Suppressor macrophage (primary cell): ENCODE measurements at regions not wholly inside any gene's neighbourhood (a gene's known extent, or its start where the extent isn't known, plus 50 kb on each side); places are given as distances from the start of the nearest gene placed in this dataset.

Experiments
- DNase-seq, 4 experiments: peaks; one replicate each; pipeline ENCODE4 v3.0.0-alpha.2; 2020 to 2022

DNA sequence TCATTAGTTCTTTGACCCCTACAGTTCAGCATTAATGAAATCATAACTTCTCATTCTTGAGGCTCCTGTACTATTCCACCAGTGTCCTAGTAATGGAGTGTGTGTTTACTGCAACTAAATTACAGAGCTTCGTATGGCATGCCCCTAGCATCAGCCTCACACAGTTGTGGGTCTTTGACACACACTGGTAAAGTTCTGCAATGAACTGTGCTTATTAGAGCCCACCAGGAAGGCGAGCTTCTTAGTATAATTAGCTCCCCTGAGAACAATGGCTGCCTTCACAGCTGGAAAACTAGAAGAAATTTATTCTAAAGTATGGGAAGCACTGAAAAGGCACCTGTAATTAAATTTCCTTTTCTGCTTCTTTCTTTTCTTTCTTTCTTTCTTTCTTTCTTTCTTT, 251.1 kb upstream of the RGS18 start:
- DNase-seq, result no peak

DNA sequence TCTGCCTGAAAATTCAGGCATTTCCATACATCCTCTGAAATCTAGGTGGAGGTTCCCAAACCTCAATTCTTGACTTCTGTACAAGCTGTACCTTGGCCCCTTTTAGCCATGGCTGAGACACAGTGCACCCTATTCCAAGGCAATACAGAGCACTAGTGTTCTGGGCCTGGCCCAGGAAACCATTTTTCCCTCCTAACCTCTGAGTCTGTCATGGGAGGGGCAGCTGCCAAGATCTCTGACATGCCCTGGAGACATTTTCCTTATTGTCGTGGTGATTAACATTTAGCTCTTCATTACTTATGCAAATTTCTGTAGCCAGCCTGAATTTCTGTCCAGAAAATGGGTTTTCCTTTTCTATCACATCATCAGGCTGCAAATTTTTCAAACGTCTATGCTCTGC, 248.0 kb upstream of the RGS18 start:
- no peak for DNase-seq

DNA sequence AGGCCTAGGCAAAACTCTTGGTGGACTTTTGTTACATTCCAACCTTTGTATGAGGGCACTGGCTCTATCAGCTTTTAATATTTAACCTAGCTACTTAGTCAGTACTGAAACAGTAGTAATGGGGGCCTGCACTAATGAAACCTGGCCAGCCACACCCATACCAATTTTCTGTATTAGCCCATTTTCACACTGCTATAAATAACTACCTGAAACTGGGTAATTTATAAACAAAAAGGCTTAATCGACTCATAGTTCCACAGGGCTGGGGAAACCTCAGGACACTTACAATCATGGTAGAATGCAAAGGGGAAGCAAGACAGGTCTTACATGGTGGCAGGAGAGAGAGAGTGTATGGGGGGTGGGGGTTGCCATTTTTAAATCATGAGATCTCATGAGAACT, 245.7 kb upstream of the RGS18 start:
- DNase-seq, result no peak

DNA sequence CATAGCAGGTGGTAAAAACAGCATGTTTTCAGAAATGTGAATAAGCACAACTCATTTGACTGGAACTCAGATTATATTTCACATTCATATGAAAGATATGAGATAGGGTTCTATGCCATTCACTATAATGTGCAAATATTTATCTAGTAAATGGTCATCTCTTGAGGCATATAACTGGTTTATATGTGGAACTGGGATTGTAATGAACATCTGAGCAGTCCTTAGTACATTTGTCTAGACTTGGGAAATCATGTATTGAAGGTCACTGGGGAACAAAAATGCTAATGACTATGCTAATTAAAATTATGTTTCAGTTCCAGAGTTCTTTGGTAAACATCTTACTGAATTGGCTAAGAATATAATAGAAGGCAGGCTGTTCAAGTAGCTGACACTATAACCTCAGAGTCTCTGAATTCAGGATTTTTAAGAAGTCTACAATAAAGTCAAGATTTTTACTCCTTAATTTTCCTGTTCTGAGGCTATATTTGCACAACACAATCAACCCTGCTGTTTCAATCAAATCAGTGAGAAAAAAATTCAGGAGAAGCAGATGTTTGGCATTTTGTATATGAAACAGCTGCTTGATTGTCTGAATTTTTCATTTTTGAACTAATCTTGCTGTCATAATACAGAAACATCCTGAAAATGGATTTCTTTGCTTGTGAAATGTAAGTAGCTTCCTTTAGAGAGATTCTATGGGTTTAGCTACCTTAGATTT, 244.8 kb upstream of the RGS18 start:
- DNase-seq, result no peak

- no peak for DNase-seq
These were observed 228.9 kb upstream of the RGS18 start for GRCh38 chr1:191929383-191929782.

DNA sequence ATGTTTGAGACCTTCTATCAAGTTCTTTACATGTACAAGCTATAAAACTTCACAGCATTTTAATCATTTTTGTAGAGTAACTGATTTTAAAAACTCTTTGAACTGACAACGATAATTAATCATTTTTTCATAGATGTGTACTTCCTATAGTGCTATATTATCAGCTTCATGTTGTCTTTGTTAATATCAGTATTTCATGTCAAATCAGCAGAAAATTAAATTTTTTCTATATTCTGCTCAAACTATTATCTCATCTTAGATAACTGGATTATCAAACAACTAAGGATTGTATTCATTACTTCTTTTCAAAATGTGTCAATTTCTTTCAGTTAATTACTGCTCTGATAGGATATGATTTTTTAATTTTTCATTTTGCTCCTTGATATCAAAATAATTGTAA, 214.6 kb upstream of the RGS18 start:
- no peak for DNase-seq

DNA sequence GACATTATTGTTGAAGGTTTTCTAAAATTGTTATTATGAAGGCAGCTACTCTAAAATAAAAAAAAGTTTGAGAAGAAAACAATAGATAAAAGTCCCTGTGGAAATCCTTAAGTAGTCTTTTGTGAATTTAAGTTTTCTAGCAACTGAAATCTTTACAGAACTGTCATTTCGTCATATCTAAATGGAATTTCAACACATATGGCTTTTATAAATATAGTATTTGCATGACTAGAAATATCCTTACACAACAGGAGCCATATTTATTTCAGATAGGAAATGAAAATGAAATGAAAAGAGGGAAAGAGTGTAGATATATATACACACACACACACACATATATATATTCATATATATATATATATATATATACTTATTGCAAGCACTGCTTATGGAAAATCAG, 204.7 kb upstream of the RGS18 start:
- DNase-seq, result peak in 2 of 4 experiments; percentile 54 to 64

DNA sequence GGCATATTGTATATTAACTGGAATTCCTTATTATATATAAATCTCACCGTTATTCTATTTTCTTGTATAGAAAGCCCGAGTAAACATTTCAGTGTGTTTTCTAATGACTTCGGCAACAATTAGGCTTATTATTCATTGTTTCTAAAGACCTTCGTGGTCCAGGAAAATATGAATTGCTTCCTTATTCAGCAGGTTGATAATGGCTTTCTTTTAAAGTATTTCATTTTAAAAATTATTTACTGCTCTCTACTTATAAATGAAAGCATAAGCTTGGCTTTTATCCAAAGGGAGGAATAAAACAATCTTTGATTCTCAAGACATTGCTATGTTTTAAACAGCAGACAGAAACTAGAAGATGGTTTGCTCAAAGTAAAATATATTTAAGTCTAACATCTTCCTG, 198.4 kb upstream of the RGS18 start:
- DNase-seq, result no peak

GRCh38 chr1:191963286-191963685, 195.0 kb upstream of the RGS18 start:
- peak; percentile 13 to 57 (median 36) for DNase-seq

GRCh38 chr1:191963781-191964455, 194.3 kb upstream of the RGS18 start:
- no peak for DNase-seq

DNA sequence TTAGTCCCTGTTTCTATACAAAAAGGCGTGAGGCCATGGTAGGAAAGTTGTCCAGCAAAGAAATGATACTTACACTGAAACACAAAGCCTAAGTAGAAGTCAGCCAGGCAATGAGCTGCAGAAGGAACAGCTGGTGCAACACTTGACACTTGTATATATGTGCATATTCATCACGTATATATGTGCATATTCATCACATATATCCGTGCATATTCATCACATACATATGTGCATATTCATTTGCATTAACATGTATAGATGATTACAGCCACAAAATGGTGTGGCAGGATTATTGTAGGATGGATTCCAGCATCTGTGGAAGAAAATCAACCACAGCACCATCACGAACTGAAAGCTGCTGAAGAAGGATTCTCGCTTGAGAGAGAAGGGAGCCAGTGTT, 189.0 kb upstream of the RGS18 start:
- no peak for DNase-seq

DNA sequence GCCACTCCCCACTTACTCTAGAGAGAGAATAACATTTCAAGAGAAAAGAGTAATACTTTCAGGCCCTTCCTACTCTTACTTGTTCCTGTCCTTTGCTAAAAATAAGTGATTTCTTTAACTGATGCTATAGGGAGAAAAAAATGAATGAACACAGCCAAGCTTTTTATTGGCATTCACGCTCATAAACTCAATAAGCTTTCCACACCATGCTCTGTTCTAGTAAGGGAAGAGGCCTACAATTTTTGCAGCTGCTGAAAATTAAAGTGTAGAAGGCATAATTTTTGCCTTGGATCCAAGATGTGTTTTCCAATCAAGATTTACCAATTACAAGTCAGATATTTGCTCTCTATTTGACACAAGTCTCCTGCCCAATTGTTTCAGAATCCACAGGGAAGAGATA, 188.1 kb upstream of the RGS18 start:
- no peak for DNase-seq

DNA sequence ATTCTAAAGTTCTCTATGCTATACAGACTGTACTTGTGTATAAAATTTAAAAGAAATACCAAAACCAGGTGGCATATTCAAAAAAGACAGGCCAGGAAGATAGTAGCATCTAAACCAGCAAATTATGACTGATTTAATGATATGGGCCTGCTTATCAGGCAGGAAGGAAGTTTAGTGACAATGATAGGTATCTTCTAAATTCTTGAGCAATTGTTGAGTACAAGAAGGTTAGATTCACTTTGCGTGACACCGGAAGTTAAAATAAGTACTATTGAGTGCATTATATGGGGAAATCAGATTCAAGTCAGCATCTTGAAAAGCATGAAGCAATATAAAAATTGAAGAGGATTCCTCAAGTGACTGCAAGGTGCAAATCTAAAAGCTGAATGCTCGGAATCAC, 186.8 kb upstream of the RGS18 start:
- DNase-seq, result no peak

- no peak for DNase-seq
These were observed 184.3 kb upstream of the RGS18 start for GRCh38 chr1:191974004-191974403.

DNA sequence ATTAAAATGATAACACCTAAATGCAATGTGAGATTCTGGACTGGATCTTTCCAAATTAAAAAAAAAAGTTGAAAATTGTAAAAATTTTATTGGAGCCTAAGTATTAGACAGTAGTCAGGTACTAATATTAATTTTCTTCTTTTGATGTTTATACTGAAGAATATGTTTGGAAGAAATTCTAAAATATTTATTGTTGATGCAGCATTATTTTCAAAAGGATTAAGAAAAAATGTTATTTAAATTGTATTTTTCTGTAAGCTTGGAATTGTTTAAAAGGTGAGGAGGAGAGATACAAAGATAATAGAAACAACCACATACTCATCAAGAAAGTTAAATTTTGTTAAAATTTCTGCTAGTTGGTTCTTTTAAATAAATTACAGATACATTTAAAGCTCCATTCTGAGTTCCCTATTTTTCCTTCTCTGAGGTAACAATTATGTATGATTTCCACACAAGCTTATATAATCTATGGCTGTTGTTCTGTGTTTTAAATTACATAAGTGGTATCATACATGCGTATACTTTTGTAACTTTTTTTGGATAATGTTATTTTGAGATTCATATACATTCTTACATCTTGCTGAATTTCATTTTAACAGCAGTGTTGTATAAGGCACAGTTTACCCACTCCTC, 180.3 kb upstream of the RGS18 start:
- DNase-seq, result peak in 2 of 4 experiments; percentile 38 to 40

GRCh38 chr1:191984856-191985255, 173.4 kb upstream of the RGS18 start:
- no peak for DNase-seq

- DNase-seq, result no peak
These were observed 166.1 kb upstream of the RGS18 start for GRCh38 chr1:191992118-191992517.

DNA sequence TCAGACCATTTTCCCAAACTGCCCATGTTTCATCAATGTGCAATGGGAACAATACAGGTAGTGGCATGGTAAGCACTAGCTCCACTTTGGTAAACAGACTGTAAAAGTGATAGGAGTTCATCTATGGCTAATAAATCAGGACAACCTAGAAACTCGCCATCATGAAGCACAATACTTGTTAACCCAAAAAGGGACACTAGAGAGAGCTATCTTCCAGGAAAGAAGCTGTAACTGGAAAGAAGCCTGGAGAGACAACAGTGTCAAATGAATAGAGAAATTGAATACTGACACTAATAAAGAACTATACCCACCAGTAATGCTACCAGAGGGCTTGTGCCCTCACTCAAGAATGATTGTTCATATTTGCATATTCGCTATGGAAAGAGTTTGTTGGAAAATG, 164.7 kb upstream of the RGS18 start:
- peak; percentile 11 to 65 (median 40) for DNase-seq

DNA sequence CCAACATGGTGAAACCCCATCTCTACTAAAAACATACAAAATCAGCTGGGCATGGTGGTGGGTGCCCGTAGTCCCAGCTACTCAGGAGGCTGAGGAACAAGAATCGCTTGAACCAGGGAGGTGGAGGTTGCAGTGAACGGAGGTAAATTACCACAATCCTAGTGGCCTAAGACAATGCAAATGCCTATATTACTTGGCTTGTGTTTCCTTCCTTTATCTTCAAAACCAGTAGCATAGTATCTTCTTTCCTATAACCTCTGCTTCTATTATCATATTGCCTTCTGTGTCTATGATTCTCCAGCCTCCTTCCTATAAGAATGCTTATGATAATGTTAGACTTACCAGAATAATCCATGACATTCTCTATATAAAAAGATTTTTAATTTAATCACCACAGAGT, 156.2 kb upstream of the RGS18 start:
- no peak for DNase-seq

DNA sequence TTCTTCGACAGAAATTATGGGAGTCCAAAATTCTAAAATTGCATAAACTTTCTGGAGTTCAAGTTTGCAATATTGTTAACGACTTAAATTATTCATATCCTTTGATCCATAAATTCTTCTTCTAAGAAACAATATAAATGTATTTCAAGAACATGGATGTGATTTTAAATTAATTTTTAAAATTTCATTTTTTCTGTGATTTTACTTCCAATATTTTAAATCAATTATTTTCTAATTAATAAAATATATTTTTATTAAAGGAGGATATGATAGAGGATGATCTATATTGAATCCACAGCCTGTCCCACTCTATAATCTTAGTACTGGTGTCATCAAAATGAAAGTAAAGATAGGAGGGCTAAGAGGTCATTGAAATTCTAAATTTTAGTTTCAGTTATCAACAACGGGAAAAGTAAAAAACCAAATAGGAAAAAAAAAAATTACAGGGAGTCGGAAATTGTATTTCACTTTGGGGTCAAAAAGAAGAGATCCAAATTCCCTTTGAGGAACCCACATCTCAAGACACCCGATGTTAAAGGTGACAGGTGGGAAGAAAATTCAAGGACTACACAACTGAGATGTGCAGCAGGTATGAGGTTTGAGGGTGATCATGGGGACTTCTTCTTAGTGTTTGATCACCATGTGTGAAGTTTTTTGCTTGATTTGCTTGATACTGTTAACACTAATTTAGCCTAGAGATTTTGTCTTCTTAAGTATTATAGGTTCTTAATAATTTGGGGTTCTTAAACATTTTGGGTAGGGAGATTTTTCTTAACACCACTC, 154.8 kb upstream of the RGS18 start:
- no peak for DNase-seq

DNA sequence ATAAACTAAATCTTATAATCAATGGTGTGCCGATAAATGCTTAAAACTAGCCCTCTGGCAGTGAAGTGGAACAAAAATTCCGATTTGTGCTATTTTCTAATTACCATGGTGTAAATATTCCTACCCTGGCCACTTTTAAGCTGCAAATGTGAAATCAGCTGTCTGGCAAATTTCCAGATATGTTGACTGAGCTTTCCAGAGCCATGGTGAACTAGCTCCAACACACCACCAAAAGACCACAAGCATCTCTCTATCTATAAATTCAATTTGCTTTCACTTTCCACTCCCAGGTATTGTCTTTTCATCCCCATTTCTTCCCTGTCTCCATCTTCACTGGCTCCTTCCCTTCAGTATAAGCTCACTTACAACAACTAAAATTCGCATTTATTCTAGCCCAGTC, 152.3 kb upstream of the RGS18 start:
- DNase-seq, result no peak

GRCh38 chr1:192008281-192008825, 149.9 kb upstream of the RGS18 start:
- no peak for DNase-seq

DNA sequence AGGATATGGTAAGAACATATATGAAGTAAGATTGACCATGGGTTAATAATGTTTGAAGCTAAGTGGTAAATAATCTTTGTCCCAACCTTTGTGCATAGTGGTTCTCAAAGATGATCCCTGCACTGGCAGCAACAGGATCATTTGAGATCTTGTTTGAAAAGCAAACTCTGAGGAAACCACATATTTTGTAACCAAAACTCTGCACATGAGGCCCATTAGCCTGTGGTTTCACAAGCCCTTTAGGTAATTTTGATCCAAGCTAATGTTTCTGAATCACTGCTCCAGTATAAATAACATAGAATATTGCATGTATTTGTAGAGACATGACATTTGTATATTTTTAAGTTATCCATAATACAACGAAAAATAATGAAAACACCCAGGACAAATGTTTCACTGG, 147.9 kb upstream of the RGS18 start:
- DNase-seq, result no peak
